NCI-H345 (cell line): ENCODE measurements at regions not wholly inside any gene's neighbourhood (a gene's known extent, or its start where the extent isn't known, plus 50 kb on each side); places are given as distances from the start of the nearest gene placed in this dataset.
"Not testable (repeated sequence)": the region's sequence is repeated elsewhere in the genome, so short reads cannot be mapped to it uniquely, and the experiment has no call there.

ENCODE experiments used
- DNase-seq: peaks from one replicate; lab custom pipeline; 2025; lab: John Stamatoyannopoulos, UW

DNA sequence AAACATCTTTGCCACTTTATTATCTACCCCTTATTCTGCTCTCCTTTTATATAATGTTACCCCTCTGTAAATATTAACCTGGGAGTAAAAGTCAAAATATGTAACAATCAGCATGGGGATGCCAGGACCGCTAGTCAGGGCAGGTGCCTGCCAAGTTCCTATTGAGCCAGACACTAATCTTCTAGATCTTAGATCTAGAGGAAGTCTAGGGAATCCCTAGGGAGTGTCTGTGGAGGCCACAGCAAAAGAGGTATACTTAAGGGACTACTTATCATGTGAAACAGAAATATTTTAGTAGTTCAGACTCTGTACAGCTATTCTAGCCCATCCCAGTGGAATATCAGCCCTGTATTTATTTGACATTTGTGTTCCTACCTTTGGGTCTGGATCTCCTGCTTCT, 600.8 kb upstream of the CDH2 start:
- no peak for DNase-seq

DNA sequence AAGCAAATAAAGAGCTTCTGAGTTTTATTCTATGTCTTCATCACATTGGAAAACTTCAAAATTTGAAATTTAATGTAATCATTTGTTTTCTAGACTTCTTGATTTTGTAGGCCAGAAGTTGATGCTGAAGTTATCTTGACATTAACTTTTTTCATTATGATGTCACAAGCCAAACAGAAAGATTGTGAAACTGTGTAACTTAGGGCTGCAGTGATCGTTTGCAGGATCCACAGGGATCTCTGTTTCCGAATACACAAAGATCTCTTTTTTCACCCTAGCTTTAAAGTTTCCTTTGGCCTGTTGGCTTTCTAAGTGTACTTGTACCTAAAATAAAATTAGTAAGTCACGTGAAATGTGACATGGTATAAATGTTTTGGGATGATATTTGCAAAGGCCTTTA, 594.9 kb upstream of the CDH2 start:
- DNase-seq: no peak

DNA sequence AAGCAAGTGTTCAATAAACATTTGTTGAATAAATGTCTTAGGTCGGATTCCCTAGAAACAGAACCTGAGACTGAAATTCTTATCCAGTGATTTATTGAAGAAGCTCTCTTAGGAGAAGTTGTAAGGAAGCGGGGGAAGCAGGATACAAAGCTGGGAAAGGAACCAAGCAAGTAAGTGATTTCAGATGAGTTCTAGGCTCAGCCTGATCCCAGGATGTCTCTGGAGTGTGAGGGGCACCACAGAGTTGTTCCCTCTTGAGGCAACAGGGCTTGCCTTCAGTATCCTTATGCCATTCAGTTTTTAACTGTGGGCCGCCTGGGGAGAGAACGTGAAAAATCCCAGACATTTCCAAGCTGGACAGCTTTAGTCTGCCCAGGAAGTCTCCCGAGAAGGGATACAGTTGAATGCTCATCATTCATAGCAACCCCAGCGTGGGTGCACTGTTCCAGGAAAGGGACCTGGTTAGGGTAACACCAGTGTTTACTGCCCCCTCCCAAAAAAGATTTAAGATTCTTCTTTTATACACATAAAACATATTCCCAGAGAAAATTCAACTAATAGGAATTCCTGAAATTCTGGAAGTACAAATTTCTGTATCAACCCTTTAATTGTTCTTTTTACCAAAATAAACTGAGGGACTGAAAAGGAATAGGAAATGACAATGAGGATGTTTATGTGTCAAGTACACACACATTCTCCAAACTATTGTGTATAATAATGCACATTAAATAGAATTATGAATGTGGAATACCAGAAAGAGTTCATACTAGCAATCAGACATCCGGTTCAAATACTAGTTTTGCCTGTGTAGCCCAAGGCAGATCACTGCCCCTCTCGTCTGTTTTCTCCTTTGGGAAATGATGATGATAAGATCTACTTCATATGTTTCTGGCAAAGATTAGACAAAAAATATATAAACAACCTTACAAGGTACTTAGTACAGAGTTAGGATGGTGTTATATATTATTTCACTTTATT, 592.1 kb upstream of the CDH2 start:
- DNase-seq: no peak

DNA sequence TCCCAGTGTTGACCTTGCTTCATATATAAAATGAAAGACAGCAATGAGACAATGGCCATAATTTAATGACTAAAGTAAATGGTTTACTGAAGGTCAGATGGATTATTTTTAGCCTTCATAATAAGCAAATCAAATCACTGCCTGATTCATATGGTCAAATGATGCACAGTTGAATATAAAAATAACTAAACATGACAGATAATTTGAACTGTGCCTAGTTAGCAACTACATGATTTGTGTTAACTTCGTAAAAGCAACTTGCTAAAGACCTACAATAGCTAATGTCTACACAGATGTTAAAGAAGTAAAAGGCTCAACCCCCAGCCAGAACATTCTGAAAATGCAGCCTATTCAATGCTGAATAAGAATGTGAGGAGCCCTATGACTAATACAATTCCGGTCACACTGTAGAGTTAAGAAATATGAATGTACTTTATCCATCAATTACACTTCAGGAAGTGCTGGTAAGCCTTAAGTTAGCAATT, 590.8 kb upstream of the CDH2 start:
- no peak for DNase-seq

DNA sequence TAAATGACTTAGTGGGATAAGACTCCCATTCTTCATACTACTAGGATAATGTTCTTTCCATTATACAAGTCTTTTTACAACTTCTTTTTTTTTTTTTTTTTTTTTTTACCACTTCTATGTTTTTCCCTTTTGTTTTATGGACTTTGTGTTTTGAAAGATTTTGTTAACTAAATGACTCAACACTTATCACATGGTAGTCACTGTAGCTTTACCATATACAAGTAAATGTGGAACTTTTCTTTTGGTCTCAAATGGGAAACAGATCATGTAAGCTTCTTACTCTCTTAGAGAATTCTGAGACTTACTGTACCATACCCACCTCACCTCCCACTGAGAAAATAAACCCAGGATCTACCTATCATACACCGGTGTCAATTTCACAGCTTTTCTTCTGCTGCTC, 590.3 kb upstream of the CDH2 start:
- no peak for DNase-seq

DNA sequence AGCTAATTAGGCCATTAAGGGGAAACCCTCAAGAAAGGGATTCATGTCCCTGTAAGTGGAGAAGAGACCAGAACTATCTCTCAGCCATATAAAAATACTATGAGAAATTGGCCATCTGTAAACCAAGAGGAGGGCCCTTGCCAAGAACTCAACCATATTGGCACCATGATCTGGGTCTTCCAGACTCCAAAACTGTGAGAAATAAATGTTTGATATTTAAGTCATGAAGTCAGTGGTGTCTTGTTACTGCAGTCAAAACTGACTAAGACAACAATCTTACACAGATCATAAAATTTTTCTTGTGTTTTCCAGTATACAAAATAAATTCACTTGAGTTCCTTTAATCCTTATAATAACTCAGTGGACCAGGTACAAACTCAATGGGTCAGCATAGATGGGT, 589.8 kb upstream of the CDH2 start:
- DNase-seq: no peak

DNA sequence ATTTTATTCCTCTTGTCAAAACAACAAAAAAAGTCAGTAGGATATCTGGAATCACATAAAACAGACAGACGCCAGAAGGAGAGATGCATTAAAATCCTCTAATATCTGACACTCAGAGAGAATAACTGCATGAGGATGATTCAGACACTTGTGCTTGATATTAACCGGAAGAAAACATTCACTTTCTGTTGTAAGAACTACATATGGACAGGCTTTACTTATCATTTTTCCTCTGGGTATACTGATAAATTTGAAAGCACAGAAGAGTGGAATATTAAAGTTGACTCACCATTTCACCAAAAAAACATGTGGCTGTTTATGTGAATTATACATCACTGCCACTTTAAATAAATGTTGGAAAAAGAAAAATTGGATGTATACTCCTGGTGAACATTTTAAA, 589.1 kb upstream of the CDH2 start:
- no peak for DNase-seq

DNA sequence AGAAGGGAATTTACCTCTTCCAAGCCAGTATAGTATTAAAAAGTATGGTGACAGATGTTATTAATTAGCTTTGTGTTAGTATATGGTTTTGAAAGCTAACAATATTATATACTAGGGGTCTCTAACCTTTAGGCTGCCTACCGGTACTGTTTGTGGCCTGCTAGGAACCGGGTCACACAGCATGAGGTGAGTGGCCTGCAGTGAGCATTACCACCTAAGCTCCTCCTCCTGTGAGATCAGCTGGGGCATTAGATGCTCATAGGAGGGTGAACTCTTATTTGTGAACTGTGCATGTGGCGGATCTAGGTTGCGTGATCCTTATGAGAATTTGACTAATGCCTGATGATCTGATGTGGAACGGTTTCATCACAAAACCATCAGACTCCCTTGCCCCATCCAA, 583.4 kb upstream of the CDH2 start:
- DNase-seq: no peak

DNA sequence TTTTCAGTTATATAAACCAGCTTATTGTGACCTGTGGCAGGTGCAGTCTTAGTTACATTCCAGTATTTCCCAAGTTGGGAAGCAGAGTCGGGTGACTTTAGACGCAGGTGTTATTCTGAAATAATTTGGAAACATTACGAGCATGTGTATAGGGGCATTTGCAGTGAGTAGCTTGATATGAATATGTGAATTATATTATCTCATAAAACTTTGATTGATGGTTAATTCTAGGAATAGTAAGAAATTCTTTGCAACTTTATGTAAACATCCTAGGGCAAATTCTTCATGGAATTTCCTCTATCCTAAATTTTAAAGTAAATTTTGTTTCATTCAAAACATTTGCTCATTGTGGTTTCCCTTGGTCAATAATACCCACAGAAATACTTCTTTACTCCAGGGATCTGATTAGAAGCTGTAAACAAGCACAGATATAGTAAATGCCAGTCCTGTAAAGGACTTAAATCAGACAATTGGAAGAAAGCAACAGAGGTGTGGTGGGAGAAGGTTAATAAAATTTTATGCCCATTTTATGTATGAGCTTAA, 580.6 kb upstream of the CDH2 start:
- no peak for DNase-seq

DNA sequence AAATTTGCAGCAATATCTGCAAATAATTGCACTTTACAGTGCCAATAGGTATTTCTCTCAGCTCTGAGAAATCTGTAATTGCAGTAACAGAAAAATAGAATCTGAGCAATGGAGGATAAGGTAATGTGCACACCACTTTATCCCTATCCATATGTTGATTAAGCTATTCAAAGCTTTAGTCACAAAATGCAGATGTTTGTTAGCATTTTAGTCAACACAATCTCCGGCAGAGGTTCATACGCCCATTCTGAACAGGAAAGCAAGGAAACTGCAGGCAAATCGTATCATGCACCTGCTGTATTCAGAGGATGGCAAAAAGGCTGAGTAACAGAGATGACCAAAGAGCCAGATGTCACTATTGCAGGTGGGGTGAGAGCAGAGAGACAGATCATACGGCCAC, 566.2 kb upstream of the CDH2 start:
- no peak for DNase-seq

DNA sequence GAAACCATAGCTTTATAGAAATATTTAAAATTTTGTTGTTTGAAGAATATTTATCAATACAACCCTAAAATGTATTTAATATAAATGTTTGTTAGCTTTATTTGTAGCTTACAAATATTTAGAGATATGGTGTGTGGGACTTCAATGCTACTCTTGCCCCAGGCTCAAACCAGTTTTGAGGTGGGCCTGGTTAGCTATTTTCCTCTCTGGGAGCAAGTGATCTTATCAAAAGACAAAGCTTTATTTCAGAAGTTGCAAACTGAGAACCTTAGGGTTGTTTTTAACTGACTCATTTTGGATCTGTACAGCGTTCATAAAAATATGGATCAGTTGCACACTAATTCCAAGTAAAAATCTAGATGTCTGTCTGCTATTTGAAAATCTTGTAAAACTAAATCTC, 563.6 kb upstream of the CDH2 start:
- no peak for DNase-seq

DNA sequence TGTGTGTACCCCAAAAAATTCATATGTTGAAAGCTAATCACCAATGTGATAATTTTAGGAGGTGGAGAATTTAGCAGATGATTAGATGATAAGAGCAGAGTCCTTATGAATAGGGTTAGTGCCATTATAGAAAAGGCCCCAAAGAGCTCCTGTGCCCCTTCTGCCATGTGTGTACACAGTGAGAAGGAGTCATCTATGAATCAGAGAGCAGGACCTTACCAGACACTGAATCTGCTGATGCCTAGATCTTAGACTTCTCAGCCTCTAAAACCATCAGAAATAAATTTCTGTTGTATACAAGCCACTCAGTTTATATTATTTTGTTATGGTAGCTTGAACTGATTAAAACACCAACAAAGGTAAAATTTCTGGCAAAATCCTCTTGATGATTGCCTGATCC, 560.0 kb upstream of the CDH2 start:
- DNase-seq: no peak

DNA sequence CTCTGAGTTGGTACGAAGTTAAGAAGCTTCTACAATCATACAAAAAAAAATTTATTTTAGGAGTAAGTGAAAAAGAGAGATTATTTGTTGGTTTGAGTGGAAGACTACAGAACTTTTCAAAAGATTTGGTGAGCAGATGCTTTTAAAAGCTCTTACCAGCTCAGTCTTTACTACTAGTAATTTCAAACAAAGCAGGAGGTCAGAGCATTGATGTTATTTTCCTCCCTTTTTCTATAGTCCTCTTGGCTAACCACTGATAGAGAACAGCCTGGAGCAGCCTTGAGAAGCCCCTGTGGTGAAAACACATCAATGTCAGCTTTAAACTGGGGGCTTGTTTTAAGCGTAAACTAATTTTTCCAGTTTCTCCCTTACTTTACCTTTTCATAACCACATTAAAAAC, 559.3 kb upstream of the CDH2 start:
- DNase-seq: no peak

DNA sequence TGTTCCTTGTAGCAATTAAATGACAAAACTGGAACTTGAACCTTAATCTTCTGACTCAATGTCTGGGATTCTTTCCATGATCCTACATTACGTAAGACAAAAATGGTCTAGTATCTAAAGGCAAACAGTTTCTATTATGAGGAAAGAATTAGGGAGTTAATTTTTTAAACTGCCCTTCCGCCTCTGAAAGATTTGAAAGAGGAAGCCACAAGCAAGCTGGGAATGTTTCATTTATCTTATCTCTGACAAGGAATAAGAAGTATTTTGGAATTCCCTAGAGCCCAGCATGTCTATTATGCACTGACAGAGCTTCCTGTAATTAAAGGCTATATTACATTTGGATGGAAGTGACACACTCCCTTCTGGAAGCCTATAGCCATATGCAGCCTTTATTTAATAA, 558.8 kb upstream of the CDH2 start:
- DNase-seq: no peak

DNA sequence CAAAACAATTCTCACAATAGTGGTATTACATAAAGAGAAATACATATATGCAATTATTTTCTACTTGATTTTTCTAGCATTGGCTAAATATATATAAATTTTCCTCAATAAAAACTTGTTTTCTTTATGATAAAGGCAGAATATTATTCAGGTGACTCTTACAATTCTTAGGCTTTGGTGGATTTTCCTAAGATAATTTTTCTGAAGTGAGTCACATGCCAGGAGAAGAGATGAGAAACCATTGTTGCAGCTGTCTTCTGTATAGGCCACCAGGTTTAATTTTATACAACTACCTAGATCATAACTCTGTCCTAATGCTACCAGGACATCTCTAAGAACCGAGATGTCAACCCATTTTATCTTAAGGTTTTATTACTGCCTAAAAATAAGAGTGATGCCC, 552.4 kb upstream of the CDH2 start:
- DNase-seq: no peak

DNA sequence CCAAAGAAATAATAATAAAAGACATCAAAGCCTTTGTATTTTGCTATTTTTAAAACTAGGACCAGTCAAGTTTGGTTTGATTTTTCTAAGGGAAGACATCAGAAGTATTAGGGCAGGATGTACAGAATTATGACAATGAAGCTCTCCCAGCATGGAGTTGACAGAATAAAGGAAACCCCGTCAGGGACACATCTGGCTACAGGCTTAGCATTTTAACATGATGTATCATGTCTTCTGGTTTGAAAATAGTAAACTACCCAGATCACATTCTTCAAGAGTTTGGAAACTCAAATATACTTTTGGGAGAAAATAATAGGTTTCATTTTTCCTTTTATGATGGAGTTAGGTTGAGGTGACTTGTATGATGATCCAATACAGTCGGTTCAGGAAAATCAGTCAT, 552.0 kb upstream of the CDH2 start:
- DNase-seq: no peak

DNA sequence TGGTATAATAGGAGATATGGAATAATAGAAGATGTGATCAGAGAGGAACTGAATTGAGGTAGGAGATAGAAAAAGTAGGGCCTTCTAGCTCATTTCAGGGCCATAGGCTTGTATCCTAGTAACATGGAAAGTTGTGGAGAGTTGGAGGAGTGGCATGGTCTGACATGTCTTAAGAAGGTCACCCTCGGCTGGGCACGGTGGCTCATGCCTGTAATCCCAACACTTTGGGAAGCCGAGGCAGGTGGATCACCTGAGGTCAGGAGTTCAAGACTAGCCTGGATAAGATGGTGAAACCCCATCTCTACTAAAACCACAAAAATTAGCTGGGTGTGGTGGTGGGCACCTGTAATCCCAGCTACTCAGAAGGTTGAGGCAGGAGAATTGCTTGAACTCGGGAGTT, 550.3 kb upstream of the CDH2 start:
- DNase-seq: not testable (repeated sequence)

DNA sequence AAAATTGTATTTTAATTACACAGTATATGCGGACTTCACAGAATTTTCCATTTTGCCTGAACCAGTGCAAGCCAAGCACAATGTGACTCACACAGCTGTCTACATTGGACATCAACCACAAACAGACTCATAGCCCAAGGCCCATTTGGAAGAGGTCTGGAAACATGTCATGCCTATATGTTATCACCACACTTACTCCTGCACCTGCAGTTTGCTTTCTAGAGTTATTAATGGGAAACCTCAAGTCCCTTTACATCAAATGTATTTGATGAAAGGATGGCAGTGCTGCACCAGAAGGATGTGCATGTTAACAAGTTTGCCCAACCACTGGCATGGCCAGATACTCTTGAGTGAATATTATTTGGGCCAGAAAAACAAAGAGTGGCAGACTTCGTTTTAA, 548.9 kb upstream of the CDH2 start:
- DNase-seq: no peak

DNA sequence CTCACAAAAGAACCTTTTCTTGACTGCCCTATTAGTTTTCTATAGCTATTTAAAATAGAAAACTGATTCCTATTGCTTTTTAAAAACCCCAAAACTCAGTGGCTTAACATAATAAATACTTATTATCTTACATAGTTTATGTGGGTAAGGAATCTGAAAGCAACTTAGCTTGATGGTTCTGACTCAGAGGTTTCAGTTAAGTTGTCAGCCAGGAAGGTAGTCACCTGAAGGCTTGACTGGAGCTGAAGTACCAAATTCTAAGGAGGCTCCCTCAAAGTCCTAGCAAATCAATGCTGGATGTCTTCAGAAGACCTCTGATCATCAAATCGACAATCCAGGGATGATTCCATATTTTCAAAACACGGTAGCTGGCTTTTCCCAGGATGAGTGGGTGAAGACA, 546.6 kb upstream of the CDH2 start:
- no peak for DNase-seq

DNA sequence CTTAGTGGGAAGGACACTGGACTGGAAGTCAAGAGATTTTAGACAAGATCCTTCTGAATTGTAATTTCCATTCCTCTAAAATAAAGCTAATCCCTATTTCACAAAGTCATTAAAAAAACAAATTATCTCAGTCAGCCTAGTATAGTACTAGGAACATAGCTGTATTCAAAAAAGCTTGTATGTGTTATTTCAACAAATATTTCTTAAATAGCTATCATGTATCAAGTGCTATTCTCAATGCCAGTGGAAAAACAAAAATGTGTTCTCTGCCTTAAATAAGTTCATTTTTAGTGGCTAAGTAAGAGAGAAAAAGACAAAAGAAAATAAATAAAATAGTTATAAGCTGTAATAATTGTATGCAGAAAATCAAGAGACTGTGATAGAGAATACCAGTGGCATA, 541.8 kb upstream of the CDH2 start:
- DNase-seq: no peak

DNA sequence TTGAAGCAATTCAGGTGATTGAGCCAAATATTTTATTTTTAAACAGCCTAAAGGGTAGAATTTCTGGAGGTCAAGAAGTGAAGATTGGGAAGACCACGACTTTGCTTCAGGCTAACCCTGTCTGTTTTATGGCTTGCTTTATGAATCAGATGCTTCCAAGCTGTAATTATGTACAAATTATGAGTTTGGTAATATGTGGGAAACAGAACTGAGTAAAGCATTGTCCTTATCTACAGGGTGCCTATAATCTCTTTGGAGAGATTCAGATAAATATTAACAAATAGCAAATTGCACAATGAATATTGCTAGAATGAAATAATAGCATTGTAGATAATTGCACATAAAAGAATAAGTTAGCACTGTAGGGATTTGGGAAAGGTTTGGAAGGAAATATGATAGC, 539.4 kb upstream of the CDH2 start:
- no peak for DNase-seq

DNA sequence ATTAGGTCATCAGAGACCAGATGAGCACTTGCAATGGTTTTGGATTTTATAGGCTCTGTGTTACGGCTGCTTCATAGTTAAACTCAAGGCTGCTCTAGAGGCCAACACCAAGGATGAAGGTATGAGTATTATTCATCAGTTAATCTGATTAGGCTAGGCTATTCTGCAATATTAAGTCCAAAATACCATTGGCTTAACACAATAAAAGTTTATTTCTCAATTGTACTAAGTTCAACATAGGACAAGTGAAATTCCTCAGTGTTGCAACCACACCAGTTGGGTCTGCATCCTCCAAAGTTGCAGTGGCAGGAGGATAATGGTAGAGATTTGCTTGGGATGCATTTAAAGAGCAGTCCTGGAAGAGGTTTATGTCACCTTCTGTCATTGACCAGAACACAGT, 538.3 kb upstream of the CDH2 start:
- no peak for DNase-seq

DNA sequence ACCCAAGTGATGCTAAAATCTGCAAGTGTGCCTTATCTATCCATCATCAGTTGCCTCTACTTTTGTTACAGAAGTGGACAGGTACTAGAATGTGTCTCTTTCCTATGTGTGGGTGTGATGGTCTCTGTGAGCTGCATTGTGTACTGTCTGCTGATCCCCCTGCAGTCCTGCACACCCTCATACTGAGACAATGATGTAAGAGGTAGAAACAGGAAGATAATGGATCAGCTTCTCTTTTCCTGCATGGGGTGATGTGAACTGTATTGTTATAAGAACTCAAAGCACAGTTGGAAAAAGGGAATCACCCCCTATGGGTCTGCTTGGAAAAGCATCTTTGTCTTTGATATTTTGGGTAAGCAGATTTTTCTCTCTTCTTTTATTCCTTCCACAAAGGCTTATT, 537.6 kb upstream of the CDH2 start:
- no peak for DNase-seq
